VCaP (cell line): ENCODE measurements at regions not wholly inside any gene's neighbourhood (a gene's known extent, or its start where the extent isn't known, plus 50 kb on each side); places are given as distances from the start of the nearest gene placed in this dataset.

ENCODE experiments used
- H3K27ac ChIP-seq: fragments of 450-650 bp; 2 replicates; pipeline ENCODE4 v1.5.1; 2017
- TF ChIP-seq, protein P1 (sequence below): fragments of 450-650 bp; conservative IDR thresholded peaks from 2 replicates; pipeline ENCODE4 v1.5.1; 2017; ENCODE audit warnings: mild to moderate bottlenecking, moderate library complexity

DNA sequence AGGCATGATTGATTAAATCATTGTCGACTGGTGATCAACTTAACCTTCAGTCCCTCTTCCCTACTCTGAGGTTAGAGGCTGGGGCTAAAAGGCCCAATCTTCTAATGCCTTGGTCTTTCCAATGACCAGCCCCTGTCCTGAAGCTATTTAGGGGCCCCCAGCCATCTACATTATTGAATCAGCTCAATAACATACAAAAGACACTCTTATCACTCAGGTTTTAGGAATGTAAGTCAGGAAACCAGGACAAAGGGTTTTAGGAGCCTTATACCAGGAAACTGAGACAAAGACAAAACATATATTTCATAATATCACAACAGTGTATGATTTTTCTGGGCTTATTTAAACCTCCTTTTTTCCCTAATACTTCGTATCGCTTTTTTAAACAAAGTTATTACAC, 198.6 kb downstream of the RNF152 start:
- TF ChIP-seq, protein P1, sequence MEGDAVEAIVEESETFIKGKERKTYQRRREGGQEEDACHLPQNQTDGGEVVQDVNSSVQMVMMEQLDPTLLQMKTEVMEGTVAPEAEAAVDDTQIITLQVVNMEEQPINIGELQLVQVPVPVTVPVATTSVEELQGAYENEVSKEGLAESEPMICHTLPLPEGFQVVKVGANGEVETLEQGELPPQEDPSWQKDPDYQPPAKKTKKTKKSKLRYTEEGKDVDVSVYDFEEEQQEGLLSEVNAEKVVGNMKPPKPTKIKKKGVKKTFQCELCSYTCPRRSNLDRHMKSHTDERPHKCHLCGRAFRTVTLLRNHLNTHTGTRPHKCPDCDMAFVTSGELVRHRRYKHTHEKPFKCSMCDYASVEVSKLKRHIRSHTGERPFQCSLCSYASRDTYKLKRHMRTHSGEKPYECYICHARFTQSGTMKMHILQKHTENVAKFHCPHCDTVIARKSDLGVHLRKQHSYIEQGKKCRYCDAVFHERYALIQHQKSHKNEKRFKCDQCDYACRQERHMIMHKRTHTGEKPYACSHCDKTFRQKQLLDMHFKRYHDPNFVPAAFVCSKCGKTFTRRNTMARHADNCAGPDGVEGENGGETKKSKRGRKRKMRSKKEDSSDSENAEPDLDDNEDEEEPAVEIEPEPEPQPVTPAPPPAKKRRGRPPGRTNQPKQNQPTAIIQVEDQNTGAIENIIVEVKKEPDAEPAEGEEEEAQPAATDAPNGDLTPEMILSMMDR: no peak
- no peak overlapping the region for H3K27ac ChIP-seq

DNA sequence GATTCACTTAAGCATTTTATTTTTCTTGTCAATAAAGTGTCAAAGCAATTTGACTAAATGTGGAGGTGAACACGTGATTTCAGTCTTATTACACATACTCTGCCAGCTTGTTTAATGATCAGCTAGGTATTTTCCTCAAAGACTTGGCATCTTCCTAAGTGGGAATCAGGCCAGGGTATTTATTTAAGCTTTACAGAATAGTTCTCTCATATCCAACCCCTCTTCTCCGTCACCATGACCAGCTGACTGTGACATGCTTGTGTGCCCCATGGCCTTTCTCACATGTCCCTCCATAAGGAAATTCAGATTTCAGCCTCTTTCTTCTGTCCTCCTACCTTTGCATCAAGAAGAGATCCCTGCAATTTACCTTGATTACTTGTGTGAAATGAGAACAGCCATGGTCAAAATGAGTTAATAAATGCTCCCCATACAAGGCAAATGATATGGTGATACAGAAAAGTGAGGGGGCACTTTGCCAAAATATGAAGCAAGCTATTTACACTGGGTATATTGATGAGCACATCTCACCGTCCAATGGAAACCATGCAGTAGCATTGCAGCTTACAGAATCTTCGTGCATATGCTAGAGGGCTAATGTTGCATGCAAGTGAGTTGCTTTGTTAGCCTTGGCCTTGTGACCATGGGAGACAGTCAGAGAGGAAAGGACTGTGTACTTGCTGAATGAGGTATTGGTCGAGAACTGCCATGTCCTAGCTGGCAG, 202.2 kb downstream of the RNF152 start:
- H3K27ac ChIP-seq: no peak overlapping the region
- TF ChIP-seq, protein P1: no peak

DNA sequence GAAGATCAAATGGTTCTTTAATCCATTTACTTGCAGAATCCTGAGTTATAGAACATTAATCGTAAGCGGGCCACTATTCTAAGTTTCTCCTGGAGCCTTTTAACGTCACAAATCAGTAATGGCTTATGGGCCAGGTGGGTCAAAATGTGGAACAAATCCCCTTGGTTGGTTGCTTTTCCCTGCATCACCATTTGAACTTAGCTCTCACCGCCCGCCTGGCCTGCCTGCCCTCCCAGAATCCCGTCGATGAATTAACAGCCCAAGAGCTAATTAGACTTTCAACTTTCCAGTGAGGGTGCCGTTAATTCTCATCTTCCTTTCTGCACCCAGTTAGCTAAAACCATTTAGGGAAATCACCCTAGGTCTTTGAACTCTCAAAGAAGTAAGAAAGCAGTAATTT, 205.5 kb downstream of the RNF152 start:
- TF ChIP-seq, protein P1: no peak
- H3K27ac ChIP-seq: no peak overlapping the region

DNA sequence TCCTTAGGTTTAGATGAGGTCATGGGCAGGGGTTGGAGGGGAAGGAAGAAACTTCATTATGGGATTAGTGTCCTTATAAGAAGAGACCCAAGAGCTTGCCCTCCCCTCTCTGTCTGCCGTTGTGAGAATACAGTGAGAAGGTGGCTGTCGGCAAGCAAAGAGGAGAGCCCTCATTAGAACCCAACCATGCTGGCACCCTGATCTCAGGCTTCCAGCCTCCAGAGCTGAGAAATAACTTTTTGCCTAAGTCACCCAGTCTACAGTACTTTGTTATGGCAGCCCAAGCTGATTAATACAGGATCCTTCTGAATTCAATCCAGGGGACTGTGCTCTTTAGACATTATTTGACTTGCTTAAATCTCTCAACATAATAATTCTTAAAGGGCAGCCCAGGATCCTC, 209.0 kb downstream of the RNF152 start:
- no peak overlapping the region for H3K27ac ChIP-seq
- TF ChIP-seq, protein P1: no peak

DNA sequence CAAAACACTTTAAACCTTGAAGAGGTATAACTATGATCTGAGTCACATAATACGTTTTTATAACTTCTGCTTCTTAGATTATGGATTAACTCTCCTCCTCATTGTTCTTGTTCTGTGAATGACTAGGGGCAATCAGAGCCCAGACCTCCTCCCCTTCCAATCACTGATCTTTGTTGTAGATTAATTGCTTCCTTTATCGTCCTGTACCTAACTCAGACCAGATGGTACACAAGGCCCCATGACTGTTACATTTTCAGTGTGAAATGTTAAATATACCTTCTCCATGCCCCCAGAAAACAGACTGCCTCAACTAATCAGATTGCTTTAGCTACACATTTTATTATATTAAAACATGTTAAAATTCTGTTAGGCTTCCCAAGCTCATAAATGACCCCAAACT, 211.7 kb downstream of the RNF152 start:
- no peak overlapping the region for H3K27ac ChIP-seq
- TF ChIP-seq, protein P1: no peak

DNA sequence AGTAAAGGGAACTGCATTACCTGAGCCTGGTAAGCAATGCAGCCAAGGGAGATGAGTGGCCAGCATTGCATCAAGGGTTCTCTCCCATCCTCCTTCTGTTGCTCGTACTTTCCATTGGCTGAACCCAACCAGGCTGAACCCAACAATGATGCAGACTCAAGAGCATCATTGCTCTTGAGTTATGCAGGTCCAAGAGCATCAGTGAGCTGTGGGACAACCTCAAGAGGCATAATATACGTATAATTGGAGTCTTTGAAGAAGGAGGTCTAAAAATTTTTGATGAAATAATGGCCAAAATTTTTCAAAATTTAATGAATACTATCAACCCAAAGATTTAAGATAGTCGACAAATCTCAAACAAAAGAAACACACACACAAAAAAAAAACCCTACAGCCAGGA, 213.0 kb downstream of the RNF152 start:
- no peak overlapping the region for H3K27ac ChIP-seq
- TF ChIP-seq, protein P1: no peak

DNA sequence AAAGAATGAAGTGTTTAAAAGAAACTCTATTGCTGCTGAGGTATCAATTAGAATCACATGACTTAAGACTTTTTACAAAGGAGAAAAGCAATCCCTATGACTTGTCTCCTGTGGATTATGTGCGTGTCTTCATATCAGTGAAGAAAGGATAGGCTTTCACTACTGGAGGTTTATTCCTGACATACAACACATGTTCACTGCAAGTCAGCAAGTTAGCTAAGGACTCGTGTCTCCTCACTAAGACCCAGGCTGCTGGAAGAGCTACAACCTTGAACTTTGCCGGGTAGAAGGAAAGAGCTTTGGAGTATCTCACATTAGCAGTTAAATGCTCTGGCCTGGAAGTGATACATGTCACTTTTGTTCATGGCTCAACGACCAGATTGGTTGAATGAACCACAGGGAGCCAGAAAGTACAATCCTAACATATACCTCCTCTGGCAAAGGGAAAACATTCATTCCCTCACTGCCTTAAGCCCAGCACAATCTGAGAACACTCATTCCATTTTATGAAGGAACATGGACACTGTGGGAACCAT, 215.3 kb downstream of the RNF152 start:
- no peak overlapping the region for H3K27ac ChIP-seq
- TF ChIP-seq, protein P1: no peak
